ENCODE measurements at regions not wholly inside any gene's neighbourhood (a gene's known extent, or its start where the extent isn't known, plus 50 kb on each side); places are given as distances from the start of the nearest gene placed in this dataset.

- DNase-seq, result no peak
Observed at GRCh38 chr5:28214292-28214691, 1175.9 kb upstream of the CDH9 start.

DNA sequence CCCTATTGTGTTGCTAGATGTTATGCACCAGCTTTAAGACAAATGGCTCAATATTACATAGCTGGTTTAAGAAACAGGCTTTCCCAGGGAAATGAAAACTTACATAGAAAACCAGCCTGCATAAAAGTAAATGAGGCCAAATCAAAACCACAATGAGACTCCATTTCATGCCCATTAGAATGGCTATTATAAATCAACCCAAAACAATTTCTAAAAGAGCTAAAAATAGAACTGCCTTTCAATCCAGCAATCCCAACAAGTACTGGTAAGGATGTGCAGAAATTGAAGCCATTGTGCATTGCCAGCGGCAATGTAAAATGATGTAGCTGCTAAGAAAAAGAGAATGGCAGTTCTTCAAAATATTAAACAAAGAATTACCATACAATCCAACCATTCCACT is 1170.0 kb upstream of the CDH9 start:
- no peak for DNase-seq

- no peak for DNase-seq
Observed at GRCh38 chr5:28190011-28190410, 1151.6 kb upstream of the CDH9 start.

DNA sequence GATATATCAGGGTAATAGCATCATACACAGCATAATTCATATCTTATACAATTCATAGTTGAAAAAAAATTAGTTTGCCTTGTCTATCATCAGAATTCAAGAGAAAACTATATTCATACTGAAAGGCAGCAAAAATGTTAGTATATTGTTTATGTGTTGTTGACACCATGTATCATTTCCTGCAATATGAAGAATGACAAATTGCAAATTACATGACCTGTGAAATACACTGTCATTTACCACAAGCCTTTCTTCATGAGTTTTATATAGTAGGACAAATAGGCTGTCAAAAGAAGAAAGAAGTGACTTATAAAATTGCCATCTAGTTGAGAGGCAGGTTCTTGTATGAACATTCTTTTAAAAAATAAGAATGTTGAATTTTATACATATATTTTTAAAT is 1136.3 kb upstream of the CDH9 start:
- DNase-seq, result no peak

DNA sequence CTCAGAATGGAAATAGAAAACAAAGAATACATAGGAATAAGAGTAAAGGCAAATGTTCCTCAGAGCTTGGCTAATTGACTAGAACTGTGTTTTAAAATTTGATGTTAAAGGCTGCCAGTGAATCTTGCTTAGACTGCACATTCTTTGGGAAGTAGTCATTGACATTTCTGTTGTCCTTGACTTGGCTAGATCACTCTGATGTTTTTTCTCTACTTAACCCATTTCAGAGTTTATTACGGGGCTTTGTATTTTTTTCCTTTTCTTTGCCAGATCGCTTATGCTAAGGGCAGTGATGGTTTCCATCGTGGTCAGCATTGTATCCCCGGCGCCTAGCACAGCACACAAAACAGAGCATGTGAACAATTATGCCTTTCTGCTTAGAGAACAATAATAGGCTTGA is 1126.7 kb upstream of the CDH9 start:
- no peak for DNase-seq

DNA sequence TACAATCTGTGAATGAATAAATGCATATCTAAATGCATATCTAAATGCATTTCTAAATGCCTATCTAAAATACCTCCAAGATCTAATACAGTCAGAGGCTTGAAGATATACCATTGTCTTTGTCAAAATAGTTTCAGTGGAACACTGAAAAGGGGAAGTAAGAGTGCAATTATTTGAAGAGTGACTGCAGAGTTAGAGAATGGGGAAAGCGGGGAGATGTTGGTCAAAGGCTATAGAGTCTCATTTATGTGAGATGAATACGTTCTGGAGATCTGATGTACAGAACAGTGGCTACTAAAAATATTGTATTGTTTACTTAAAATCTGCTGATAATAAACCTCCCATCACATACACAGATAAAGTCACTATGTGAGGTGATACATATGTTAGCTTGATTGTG is 1126.2 kb upstream of the CDH9 start:
- DNase-seq, result no peak

DNA sequence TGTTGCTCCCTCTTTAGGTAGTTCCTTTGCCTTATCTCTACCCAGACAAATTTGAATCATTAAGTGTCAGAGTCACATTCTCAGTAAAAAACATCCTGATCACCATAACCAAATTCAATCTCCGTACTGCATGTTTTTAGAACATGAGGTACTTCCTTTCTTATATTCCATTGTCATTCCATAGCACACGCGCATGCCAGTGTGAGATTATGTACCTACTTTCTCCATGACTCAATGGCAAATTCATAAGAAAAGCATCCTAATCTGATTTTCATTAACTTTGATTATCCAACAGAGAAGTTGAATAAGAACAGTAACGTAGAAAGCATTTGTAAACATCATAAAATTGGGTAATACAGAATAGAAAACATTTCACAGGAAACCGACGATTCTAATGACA is 1118.6 kb upstream of the CDH9 start:
- no peak for DNase-seq

- DNase-seq, result no peak
Observed at GRCh38 chr5:28143519-28143918, 1105.1 kb upstream of the CDH9 start.

DNA sequence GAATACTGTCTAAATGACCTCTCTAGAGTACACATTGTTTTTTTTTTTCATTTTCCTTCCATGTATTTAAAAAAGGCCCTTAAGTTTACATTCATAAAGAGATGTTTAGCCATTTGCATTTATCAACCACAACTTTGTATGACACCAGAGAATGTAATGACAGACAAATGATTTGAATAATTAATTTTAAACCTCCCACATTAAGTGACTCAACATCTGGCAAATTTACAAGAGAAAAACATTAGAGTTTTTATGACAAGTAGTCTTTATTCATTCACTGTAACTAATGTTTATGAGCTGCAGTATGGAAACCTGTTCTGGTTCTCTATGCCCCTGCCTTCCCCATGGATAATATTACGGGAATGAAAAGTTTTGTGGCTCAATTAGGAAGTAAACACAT is 1093.8 kb upstream of the CDH9 start:
- no peak for DNase-seq

DNA sequence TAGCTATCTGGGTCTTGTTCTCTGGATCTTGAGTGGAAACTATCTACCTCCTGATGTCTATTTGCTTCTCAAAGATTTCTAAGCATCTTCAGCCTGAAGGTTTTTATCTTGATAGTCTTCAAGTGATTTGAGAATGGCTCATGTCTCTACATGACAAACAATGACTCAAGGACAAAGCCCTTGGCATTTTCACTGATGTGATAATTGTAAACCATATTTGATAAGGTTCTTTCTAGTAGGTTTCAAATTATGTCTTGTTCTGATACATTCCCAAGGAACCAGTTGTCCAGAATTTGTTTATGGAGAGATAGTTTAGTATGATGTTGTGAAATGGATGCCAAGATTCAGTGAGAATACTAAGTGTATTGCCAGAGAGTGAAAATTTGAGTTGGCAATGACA is 1079.3 kb upstream of the CDH9 start:
- no peak for DNase-seq

DNA sequence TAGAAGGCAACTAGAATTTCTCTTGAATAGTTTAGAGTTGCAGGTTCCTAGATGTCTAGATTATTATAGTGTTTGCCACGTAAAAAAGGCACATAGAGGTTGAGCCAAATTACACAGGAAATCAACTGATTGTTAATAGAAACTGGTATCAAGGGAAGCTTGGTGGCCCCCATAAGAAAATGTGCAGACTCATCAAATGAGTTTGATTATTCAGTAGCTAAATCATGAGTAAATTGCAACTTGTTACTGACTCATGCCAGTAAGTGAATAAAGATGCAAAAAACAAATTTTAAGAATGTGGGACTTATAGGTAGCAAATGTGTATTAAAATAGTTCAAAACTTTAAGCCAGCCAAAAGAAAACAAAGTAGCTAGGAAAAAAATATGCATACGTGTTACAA is 1078.9 kb upstream of the CDH9 start:
- DNase-seq, result no peak

DNA sequence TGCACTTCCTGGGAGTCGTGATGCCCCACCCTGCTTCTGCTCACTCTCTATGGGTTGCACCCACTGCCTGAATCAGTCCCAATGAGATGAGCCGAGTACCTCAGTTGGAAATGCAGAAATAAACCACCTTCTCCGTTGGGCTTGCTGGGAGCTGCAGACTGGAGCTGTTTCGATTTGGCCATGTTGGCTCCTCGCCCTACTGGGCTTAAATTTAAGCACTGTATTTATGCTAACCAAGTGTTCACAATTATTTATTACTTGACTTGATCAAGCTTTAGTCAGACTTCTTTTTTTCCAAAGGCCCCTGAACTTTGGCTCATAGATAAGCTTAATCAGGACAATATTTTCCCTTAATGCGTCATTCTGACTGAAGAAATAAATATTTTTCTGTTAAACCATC is 1072.4 kb upstream of the CDH9 start:
- no peak for DNase-seq

DNA sequence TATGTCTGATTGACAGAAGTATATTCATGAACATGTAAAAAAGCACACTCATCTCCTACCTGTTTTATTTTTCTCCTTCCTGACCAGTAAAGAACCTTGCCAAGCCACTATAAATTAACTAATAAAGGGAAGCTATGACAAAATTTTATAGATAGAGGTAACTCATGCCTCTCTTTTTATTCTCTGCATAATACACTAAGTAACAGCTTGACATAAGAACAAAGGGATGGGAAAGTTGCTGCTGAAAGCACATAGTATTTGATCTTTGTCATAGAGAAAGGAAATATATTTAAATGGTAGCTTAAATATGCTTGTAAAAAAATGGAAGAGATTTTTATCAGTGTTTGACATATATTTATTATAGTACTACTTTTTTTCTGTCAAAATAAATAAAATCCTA is 1065.7 kb upstream of the CDH9 start:
- DNase-seq, result no peak

DNA sequence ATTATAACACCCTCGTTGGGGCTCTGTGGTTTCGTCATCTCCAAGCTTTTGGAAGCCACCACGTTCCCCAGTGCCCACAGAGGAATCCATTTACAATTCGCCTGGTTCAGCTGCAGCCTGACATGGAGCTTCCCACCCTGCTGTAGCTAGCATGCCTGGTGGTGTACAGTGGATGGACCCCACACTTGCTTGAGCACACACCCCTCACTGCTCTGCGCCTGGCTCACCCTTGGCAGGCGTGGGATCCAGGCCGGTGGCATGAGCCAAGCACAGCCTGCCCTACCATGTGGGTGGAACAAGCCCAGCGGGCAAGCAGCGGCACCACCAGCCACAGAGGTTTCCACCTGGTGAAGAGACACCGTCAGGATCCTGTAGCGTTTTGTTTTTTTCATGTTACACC is 1045.7 kb upstream of the CDH9 start:
- DNase-seq, result no peak

GRCh38 chr5:28082610-28083009 is 1044.2 kb upstream of the CDH9 start:
- DNase-seq, result no peak

DNA sequence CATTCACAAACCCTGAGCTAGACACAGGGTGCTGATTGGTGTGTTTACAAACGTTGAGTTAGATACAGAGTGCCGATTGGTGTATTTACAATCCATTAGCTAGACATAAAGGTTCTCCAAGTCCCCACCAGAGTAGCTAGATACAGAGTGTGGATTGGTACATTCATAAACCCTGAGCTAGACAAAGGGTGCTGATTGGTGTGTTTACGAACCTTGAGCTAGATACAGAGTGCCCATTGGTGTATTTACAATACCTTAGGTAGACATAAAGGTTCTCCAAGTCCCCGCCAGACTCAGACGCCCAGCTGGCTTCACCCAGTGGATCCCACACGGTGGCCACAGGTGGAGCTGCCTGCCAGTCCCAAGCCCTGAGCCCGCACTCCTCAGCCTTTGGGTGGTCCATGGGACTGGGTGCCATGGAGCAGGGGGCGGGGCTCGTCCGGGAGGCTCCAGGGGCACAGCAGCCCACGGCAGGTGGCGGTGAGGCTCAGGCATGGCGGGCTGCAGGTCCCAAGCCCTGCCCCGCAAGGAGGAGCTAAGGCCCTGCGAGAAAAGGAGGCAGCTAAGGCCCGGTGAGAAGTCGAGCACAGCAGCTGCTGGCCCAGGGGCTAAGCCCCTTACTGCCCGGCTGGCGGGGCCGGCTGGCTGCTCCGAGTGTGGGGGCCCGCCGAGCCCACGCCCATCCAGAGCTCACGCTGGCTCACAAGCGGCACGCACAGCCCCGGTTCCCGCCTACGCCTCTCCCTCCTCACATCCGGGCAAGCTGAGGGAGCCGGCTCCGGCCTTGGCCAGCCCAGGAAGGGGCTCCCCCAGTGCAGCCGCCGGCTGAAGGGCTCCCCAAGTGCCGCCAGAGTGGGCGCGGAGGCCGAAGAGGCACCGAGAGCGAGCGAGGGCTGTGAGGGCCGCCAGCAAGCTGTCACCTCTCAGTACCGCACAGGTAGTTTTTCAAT is 1039.2 kb upstream of the CDH9 start:
- no peak for DNase-seq

- DNase-seq, result no peak
Observed at GRCh38 chr5:28066856-28067255, 1028.5 kb upstream of the CDH9 start.

- DNase-seq, result no peak
Observed at GRCh38 chr5:28065656-28066055, 1027.3 kb upstream of the CDH9 start.

GRCh38 chr5:28046596-28046995 is 1008.2 kb upstream of the CDH9 start:
- DNase-seq, result no peak

DNA sequence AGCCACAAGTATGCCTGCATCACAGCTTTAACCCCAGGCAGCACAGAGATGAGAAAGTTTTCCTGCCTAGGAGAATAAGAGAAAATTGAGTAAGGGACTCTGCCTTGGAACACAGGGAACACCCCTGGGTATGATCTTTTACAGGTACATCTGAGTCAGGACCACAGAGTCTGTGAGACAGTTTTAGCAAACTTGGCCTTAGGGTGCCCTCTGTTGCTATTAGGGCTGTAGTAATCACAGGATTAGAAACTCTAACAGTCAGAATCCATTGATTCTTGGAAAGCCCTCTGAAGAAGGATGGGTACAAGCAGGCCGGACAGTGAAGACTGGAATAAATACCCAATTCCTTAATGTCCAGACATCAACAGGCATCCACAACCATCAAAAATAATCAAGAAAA is 989.5 kb upstream of the CDH9 start:
- no peak for DNase-seq

GRCh38 chr5:28017178-28017577 is 978.8 kb upstream of the CDH9 start:
- no peak for DNase-seq

DNA sequence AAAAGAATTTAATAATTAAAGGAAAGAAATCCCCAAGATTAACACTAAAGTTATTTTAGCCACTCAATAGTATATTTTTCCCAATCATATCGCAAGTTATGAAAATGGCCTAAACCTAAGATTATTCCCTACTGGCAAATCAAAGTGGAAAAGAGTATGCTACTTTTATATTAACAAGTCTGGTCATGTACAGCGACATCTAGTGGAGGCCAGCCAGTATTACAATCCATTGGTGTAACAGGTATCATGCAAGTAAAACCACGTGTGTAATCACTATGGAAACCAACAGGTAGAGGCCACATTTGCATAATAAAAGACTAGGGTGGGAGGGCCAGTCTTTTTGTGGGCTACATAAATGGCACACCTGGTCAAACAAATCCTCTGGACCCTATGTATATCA is 976.4 kb upstream of the CDH9 start:
- no peak for DNase-seq

DNA sequence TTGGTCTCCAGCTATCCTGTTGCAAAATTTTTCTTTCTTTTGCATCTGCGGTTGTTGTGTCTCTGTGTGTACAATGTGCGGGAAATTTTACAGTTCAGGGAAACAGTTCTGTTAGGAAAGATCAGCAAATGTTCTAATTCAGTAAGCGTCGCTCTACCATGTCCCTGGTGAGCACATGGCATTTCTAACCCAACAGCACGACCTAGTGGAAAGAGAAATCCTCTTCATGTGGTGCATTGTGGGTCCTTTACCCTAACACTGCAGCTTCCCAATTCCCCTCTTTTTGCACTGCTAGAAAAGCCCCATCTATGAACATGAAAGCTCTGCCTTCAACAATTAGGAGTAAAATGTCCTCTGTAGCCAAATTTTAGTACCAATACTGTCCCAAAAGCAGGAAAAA is 974.2 kb upstream of the CDH9 start:
- DNase-seq, result peak; percentile 7

DNA sequence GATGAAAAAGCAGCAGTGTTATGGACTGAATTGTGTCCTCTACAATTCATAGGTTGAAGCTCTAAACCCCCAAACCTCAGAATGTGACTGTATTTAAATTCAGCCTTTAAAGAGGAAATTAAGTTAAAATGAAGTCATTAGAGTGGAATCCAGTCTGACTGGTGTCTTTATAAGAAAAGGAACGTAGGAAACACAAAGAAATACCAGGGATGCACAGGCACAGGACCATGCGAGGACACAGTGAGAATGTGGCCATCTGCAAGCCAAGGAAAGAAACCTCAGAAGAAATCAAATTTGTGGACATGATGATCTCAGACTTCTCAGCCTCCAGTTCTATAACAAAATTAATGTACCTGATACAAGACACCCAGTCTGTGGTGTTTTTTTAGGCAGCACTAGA is 971.2 kb upstream of the CDH9 start:
- DNase-seq, result no peak

DNA sequence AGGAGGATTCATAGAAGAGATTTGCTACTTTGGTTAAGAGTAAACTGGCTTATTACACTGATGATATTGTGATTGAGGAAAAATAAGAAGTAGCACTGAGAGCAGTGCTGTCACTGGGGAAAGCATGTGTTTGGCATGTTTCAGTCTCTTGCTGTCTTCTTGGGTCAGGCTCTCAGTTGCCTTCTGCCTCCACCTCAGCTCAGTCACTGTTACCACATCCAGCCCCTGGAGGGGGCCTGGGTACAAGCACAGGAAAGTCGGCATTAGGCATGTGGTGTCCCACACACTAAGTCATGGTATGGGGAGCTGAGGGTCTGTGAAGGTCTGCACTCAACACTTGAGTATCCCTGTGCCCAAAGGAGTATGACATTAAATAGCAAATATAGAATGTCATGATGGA is 958.3 kb upstream of the CDH9 start:
- no peak for DNase-seq
